ENCODE measurements at regions not wholly inside any gene's neighbourhood (a gene's known extent, or its start where the extent isn't known, plus 50 kb on each side); places are given as distances from the start of the nearest gene placed in this dataset.

DNA sequence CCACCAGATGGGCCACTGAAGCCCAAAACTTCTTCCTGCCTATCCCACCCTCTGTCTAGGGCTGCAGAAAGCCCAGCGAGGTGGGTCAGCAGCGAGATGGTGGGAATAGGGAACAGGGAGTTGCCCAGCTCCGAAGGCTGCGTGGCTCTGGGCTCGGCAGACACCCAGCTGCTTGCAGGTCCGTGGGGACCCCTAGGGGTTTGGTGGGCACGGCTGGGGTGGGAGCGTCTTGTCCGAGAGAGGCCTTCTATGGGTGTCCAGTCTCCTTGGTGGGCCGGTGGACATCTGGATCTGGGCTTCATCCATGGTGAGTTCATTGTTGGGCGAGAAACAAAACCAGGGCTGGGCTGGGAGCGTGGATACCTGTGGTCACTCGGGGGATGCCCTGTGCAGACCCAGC is 1211.0 kb downstream of the BRD1 start:
- peaks cover 0 to 1% (median 0%) of the 10 kb centered on the region in 4 donors for H3K9me3 ChIP-seq
- no peaks in the 10 kb centered on the region for H3K36me3 ChIP-seq
- intact Hi-C loops (cut with DNase I; ENCODE audit: low total_unique reads): no loop called here
- H3K4me3 ChIP-seq: no peak overlapping the region
- no peak for DNase-seq
- 84 to 90% (median 87%) methylated on average over 7 to 13 of the region's 13 CpGs for WGBS, 5 donors
- H3K27me3 ChIP-seq: peaks cover 0 to 5% (median 0%) of the 10 kb centered on the region in 3 donors
- TF ChIP-seq POLR2A (IDR thresholded peaks at IDR 0.05) (no peak), EP300 (IDR thresholded peaks at IDR 0.05) (no peak), POLR2AphosphoS5 (IDR thresholded peaks at IDR 0.05) (no peak)
- TF ChIP-seq, protein P1, sequence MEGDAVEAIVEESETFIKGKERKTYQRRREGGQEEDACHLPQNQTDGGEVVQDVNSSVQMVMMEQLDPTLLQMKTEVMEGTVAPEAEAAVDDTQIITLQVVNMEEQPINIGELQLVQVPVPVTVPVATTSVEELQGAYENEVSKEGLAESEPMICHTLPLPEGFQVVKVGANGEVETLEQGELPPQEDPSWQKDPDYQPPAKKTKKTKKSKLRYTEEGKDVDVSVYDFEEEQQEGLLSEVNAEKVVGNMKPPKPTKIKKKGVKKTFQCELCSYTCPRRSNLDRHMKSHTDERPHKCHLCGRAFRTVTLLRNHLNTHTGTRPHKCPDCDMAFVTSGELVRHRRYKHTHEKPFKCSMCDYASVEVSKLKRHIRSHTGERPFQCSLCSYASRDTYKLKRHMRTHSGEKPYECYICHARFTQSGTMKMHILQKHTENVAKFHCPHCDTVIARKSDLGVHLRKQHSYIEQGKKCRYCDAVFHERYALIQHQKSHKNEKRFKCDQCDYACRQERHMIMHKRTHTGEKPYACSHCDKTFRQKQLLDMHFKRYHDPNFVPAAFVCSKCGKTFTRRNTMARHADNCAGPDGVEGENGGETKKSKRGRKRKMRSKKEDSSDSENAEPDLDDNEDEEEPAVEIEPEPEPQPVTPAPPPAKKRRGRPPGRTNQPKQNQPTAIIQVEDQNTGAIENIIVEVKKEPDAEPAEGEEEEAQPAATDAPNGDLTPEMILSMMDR (IDR thresholded peaks at IDR 0.05): no peak
- H3K27ac ChIP-seq: no peak overlapping the region
- H3K4me1 ChIP-seq: no peaks in the 10 kb centered on the region

GRCh38 chr22:48615171-48616008 is 1212.3 kb downstream of the BRD1 start:
- DNase-seq: no peak
- H3K27me3 ChIP-seq: no peaks in the 10 kb centered on the region
- H3K9me3 ChIP-seq: peaks cover 0 to 6% (median 3%) of the 10 kb centered on the region in 4 donors
- no peak overlapping the region for H3K27ac ChIP-seq
- H3K4me3 ChIP-seq: no peak overlapping the region
- 78 to 84% (median 83%) methylated on average over 21 to 22 of the region's 22 CpGs for WGBS, 5 donors
- H3K4me1 ChIP-seq: no peaks in the 10 kb centered on the region
- intact Hi-C loops (cut with DNase I; ENCODE audit: low total_unique reads): no loop called here
- H3K36me3 ChIP-seq: no peaks in the 10 kb centered on the region
- TF ChIP-seq POLR2A (IDR thresholded peaks at IDR 0.05) (no peak), POLR2AphosphoS5 (IDR thresholded peaks at IDR 0.05) (no peak), EP300 (IDR thresholded peaks at IDR 0.05) (no peak)
- TF ChIP-seq, protein P1 (IDR thresholded peaks at IDR 0.05): no peak

DNA sequence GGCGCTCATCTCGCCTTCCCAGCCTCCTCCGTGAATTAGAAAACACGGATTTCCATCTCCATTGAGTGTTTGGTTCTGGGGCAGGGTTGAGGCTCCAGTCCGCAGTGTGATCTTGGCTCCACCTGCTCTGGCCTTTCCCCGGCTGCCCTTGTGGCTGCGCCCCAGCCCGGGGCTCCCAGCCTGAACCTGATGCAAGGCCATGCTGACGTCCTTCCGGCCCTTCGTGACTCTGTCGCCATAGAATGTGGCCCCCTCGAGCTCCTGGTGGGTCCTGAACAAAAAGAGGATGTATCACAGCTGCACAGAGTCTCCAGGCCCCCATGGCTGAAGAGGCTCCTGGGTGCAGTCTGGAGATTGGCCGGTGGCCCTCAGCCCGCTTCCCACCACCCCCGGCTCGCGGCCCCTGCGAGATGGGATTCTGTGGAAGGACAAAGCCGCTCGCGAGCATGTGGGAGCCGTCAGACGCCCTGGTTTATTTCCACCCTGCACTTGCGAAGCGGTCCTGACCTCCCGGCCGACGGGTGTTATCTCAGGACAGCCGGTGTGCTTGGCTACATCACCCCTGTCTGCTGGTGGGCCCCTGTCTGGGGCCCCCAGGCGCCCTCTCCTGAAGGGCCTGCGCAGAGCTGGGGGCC is 1214.0 kb downstream of the BRD1 start:
- H3K27me3 ChIP-seq: no peaks in the 10 kb centered on the region
- H3K4me3 ChIP-seq: no peak overlapping the region
- no peak for DNase-seq
- 82 to 90% (median 85%) methylated on average over 26 to 32 of the region's 32 CpGs for WGBS, 5 donors
- no peaks in the 10 kb centered on the region for H3K4me1 ChIP-seq
- TF ChIP-seq POLR2AphosphoS5 (IDR thresholded peaks at IDR 0.05) (no peak), EP300 (IDR thresholded peaks at IDR 0.05) (no peak)
- TF ChIP-seq, protein P1 (IDR thresholded peaks at IDR 0.05): no peak
- no peaks in the 10 kb centered on the region for H3K36me3 ChIP-seq
- no peak overlapping the region for H3K27ac ChIP-seq
- H3K9me3 ChIP-seq: peaks cover 0 to 6% (median 3%) of the 10 kb centered on the region in 4 donors
- intact Hi-C loops (cut with DNase I; ENCODE audit: low total_unique reads): no loop called here

DNA sequence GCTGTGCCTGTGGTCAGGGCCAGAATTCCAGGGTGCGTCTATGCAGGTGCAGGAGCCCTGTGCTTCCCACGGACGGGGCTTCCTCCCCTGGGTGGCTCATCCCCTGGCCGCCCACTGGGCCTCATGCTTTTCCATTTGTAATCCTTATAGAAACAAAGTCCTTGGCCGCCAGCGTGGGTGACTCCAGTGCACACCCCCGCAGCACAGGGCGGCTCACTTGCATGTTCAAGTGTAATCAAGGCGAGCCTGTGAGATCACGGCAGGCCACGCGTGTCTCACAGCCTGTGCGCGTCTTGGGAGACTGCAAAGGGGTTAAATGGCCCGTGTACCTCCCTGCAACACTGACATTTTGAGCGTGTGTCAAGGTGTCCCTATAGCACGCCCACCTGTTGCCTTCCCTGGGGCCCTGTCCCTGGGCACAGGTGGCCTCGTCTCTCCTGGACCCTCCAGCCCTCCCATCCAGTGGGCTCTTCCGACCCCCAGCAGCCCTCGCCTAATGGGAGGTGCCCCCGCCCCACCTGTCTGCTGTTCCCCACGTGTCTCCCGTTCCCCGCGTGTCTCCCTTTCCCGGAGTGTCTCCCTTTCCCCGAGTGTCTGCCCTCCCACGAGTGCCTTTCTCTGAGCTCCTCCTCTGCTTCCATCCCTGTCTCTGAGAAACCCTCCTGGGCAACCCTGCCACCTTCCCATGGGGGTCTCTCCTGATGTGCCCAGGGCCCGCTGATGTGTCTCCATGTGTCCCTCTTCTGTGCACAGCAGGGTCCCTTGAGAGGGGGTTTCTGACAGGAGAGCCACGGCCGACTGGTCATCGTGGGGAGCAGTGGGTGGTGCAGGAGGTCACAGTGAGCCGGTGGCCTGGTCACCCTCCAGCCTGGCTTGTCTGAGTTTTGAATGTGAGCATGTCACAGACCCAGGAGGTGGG is 1215.3 kb downstream of the BRD1 start:
- 81 to 87% (median 84%) methylated on average over 32 to 33 of the region's 33 CpGs for WGBS, 5 donors
- Histone ChIP-seq H3K4me3 (no peak overlapping the region), H3K27me3 (no peaks in the 10 kb centered on the region), H3K9me3 (peaks cover 0 to 10% (median 3%) of the 10 kb centered on the region in 4 donors), H3K4me1 (no peaks in the 10 kb centered on the region), H3K27ac (no peak overlapping the region), H3K36me3 (no peaks in the 10 kb centered on the region)
- TF ChIP-seq, protein P1 (IDR thresholded peaks at IDR 0.05): no peak
- no peak for TF ChIP-seq POLR2A (IDR thresholded peaks at IDR 0.05)
- TF ChIP-seq EP300 (IDR thresholded peaks at IDR 0.05): no peak
- no peak for TF ChIP-seq POLR2AphosphoS5 (IDR thresholded peaks at IDR 0.05)
- DNase-seq: no peak
- intact Hi-C loops (cut with DNase I; ENCODE audit: low total_unique reads): no loop called here
